Colonic mucosa (tissue), 4 donors: ENCODE measurements at regions not wholly inside any gene's neighbourhood (a gene's known extent, or its start where the extent isn't known, plus 50 kb on each side); places are given as distances from the start of the nearest gene placed in this dataset.

Experiments used
- DNase-seq: peaks from one replicate; pipeline ENCODE4 v3.0.0-alpha.2; 2020
- H3K27ac ChIP-seq: fragments of 200-600 bp; one replicate; pipeline ENCODE4 v1.8.0; 2021
- H3K27me3 ChIP-seq: fragments of 200-600 bp; one replicate; pipeline ENCODE4 v1.8.0; 2021
- H3K36me3 ChIP-seq: fragments of 200-600 bp; one replicate; pipeline ENCODE4 v1.8.0; 2021
- H3K4me1 ChIP-seq: fragments of 200-600 bp; one replicate; pipeline ENCODE4 v1.8.0; 2021; ENCODE audit warnings: mild to moderate bottlenecking
- H3K4me3 ChIP-seq: fragments of 200-600 bp; one replicate; pipeline ENCODE4 v1.8.0; 2021
- H3K9ac ChIP-seq, 2 donors: one replicate each; pipeline ENCODE4 v1.7.0; 2013; ENCODE audit warnings: control low read depth in 2 of 2, low read depth in 2 of 2, low read length in 2 of 2
- H3K9me3 ChIP-seq: fragments of 200-600 bp; one replicate; pipeline ENCODE4 v1.8.0; 2021
- intact Hi-C: fragments of 100-400 bp; cut with DNase I; formaldehyde crosslinking; loops from one replicate; pipeline ENCODE4 v1.14.1; 2022
- TF ChIP-seq, protein P1 (sequence below): fragments of 200-600 bp; IDR thresholded peaks from one replicate; pipeline ENCODE4 v1.8.0; 2022; ENCODE audit warnings: antibody characterized with exemption, mild to moderate bottlenecking
- donor health status: healthy.
- donor health status: DM: no; HTN: no; CAD: no.
- donor health status: DM: no; HTN: no; CAD: no.

DNA sequence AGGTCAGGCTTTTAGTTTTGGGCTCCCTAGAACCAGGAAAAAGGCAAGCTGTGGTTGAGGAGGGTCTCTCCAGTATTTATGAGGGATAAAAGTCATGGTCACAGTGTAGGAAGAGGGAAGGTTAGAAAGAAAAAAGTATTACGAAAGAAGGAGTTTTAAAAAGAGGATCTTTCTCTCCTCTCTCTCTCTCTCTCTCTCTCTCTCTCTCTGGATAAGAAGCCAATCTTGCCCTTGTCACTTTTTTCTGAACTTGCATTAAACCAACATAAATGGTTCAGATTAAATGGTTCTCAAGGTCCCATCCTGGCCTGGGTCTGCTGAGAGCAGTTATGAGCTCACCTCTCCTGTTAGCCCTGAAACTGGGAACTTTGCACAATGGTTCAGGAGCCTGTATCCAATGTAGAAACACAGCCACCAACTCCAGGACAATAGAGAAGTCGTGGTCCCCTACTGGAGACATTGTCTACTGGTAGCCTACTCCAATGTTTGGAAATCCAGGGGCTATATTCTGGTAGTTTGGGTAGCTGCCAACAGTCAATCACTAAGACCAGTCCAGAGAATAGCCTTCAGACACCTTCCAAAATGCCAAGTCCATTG lies 131.9 kb downstream of the DAD1 start:
- TF ChIP-seq, protein P1, sequence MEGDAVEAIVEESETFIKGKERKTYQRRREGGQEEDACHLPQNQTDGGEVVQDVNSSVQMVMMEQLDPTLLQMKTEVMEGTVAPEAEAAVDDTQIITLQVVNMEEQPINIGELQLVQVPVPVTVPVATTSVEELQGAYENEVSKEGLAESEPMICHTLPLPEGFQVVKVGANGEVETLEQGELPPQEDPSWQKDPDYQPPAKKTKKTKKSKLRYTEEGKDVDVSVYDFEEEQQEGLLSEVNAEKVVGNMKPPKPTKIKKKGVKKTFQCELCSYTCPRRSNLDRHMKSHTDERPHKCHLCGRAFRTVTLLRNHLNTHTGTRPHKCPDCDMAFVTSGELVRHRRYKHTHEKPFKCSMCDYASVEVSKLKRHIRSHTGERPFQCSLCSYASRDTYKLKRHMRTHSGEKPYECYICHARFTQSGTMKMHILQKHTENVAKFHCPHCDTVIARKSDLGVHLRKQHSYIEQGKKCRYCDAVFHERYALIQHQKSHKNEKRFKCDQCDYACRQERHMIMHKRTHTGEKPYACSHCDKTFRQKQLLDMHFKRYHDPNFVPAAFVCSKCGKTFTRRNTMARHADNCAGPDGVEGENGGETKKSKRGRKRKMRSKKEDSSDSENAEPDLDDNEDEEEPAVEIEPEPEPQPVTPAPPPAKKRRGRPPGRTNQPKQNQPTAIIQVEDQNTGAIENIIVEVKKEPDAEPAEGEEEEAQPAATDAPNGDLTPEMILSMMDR: no peak
- intact Hi-C loops: no loop called here

GRCh38 chr14:22456421-22456820 lies 132.6 kb downstream of the DAD1 start:
- Histone ChIP-seq H3K27ac (no peak overlapping the region), H3K9ac (no peak overlapping the region), H3K4me1 (no peaks in the 10 kb centered on the region), H3K36me3 (no peaks in the 10 kb centered on the region), H3K9me3 (no peaks in the 10 kb centered on the region), H3K27me3 (no peaks in the 10 kb centered on the region), H3K4me3 (no peak overlapping the region)
- no peak for DNase-seq
- TF ChIP-seq, protein P1: no peak
- intact Hi-C loops: no loop called here

More for the DNA sequence above, 131.9 kb downstream of the DAD1 start:
- DNase-seq: no peak
- Histone ChIP-seq H3K4me3 (no peak overlapping the region), H3K4me1 (no peaks in the 10 kb centered on the region), H3K27ac (no peak overlapping the region), H3K9ac (no peak overlapping the region), H3K36me3 (no peaks in the 10 kb centered on the region), H3K9me3 (no peaks in the 10 kb centered on the region), H3K27me3 (no peaks in the 10 kb centered on the region)

DNA sequence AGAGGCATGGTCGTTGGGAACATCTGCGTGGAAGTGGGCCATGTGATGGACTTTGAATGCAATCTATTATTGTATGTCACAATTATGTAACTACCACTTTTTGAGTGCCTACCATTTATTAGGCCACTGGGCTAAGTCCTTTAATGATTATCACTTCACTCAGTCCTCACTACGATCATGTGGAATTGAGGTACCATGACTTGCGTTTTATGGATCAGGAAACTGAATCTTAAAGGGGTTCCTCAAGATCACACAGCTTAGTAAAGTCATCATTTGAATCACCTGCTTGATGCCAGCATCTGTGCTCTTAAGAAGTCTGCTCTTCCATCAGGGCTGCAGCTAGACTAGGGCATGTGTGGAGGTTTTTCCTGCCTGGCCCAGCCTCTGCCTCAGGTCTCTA lies 136.7 kb downstream of the DAD1 start:
- H3K9ac ChIP-seq: no peak overlapping the region
- H3K4me1 ChIP-seq: no peaks in the 10 kb centered on the region
- TF ChIP-seq, protein P1: no peak
- no peaks in the 10 kb centered on the region for H3K9me3 ChIP-seq
- H3K36me3 ChIP-seq: no peaks in the 10 kb centered on the region
- H3K4me3 ChIP-seq: no peak overlapping the region
- H3K27ac ChIP-seq: no peak overlapping the region
- DNase-seq: no peak
- no peaks in the 10 kb centered on the region for H3K27me3 ChIP-seq
- intact Hi-C loops: no loop called here

- intact Hi-C loops: no loop called here
- no peaks in the 10 kb centered on the region for H3K4me1 ChIP-seq
- no peaks in the 10 kb centered on the region for H3K36me3 ChIP-seq
- H3K9me3 ChIP-seq: no peaks in the 10 kb centered on the region
- no peaks in the 10 kb centered on the region for H3K27me3 ChIP-seq
- H3K9ac ChIP-seq: no peak overlapping the region
- TF ChIP-seq, protein P1: no peak
- no peak overlapping the region for H3K4me3 ChIP-seq
- no peak overlapping the region for H3K27ac ChIP-seq
- no peak for DNase-seq
Measured at GRCh38 chr14:22450266-22450665, 138.8 kb downstream of the DAD1 start.

DNA sequence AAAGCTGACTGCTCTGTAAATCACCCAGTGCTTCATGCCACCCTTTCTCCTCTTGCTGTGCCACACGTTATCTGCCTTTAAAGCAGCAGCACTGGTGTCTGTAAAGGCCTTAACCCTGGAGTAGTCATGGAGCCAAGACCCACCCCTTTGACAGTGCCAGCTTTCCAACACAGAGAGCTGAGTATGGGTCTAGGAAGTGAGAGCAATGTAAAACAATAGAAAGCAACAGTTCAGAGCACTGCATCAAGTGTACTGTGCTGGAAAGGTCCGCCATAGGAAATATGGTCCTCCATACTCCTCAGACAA lies 139.5 kb downstream of the DAD1 start:
- TF ChIP-seq, protein P1: no peak
- H3K9me3 ChIP-seq: no peaks in the 10 kb centered on the region
- H3K9ac ChIP-seq: no peak overlapping the region
- H3K4me1 ChIP-seq: no peaks in the 10 kb centered on the region
- no peaks in the 10 kb centered on the region for H3K27me3 ChIP-seq
- DNase-seq: no peak
- no peaks in the 10 kb centered on the region for H3K36me3 ChIP-seq
- no peak overlapping the region for H3K4me3 ChIP-seq
- intact Hi-C loops: no loop called here
- no peak overlapping the region for H3K27ac ChIP-seq
